OCI-LY1 (cell line): ENCODE measurements at regions not wholly inside any gene's neighbourhood (a gene's known extent, or its start where the extent isn't known, plus 50 kb on each side); places are given as distances from the start of the nearest gene placed in this dataset.

ENCODE experiments used
- EZH2 ChIP-seq: fragments of 200-600 bp; sonication (generic), shearing (Covaris generic); IDR thresholded peaks from 2 replicates; pipeline ENCODE4 v1.8.0; 2017; ENCODE audit warnings: borderline replicate concordance, mixed run types, mild to moderate bottlenecking, antibody characterized with exemption, low read length, moderate library complexity, mixed read lengths
- TF ChIP-seq, protein P1 (sequence below): fragments of 200-600 bp; sonication (generic), shearing (Covaris generic); IDR thresholded peaks from 2 replicates; pipeline ENCODE4 v1.5.1; 2017; ENCODE audit warnings: mild to moderate bottlenecking, antibody characterized with exemption, low read length, moderate library complexity, mixed read lengths

- TF ChIP-seq, protein P1, sequence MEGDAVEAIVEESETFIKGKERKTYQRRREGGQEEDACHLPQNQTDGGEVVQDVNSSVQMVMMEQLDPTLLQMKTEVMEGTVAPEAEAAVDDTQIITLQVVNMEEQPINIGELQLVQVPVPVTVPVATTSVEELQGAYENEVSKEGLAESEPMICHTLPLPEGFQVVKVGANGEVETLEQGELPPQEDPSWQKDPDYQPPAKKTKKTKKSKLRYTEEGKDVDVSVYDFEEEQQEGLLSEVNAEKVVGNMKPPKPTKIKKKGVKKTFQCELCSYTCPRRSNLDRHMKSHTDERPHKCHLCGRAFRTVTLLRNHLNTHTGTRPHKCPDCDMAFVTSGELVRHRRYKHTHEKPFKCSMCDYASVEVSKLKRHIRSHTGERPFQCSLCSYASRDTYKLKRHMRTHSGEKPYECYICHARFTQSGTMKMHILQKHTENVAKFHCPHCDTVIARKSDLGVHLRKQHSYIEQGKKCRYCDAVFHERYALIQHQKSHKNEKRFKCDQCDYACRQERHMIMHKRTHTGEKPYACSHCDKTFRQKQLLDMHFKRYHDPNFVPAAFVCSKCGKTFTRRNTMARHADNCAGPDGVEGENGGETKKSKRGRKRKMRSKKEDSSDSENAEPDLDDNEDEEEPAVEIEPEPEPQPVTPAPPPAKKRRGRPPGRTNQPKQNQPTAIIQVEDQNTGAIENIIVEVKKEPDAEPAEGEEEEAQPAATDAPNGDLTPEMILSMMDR, result no peak
- no peak for TF ChIP-seq EZH2
Measured at GRCh38 chr3:40911264-40911663, 288.0 kb upstream of the CTNNB1 start.
